ENCODE measurements at regions not wholly inside any gene's neighbourhood (a gene's known extent, or its start where the extent isn't known, plus 50 kb on each side); places are given as distances from the start of the nearest gene placed in this dataset.
"Not testable (repeated sequence)": the region's sequence is repeated elsewhere in the genome, so short reads cannot be mapped to it uniquely, and the experiment has no call there.

- DNase-seq (ENCODE audit: low read depth): no peak
These were observed 261.5 kb downstream of the ADGRL2 start for GRCh38 chr1:82062206-82062605.

DNA sequence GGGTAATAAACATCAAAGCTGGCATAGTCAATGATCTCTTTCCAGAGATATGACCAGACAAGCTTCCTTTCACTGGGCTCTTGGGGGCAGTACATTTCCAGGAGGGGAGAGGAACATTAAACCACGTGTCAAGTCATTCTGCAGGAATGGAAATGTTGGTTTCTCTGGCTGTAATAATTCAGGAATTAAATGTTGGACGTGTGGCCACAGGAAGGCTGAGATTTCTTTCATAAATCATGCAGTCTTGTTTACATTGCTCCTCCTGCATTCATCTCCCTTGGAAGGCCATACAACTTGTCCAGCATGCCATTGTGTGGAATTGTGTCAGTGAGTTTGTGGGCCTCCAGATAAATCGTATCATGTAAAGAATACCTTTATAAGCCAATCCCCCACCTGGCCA is 259.2 kb downstream of the ADGRL2 start:
- no peak for DNase-seq (ENCODE audit: low read depth)

DNA sequence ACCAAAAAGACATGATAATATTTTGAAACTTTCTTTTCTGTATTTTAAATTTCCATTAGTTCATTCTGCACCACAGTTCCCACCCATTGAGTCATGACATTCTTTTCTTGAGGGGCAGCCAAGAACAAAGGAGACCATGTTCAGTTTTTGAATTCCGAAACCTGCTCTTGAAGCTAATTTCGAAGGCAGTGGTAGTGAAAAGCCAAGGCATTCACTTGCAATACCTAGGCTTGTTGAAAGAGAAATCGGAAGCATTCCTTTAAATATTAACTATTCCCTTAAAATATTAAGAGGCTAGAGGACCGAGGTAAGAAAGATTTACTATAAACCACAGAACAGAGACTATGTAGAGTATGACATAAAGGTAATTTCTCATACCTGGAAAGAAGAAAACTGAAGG is 256.3 kb downstream of the ADGRL2 start:
- DNase-seq (ENCODE audit: low read depth): no peak

GRCh38 chr1:82055375-82055774 is 254.6 kb downstream of the ADGRL2 start:
- not testable (repeated sequence) for DNase-seq (ENCODE audit: low read depth)

- no peak for DNase-seq (ENCODE audit: low read depth)
These were observed 251.8 kb downstream of the ADGRL2 start for GRCh38 chr1:82052563-82052962.

DNA sequence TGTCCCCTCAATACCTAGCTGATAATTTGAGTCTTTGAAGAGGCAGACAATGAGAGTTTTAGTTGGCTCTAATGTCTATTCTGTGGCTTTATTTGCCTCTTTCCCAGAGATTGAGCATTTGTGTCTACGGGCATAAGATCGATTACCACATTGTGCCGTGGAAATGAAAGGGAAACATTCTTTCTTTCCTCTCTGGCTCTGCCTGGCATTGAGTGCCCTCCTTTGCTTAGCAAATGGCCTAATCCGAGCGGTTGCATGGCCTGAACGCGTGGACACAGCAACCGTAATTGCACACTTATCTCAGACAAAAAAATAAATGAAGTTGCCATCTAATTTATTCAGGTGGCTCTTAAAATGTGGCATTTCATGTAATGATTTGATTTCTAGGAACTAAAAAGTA is 247.9 kb downstream of the ADGRL2 start:
- no peak for DNase-seq (ENCODE audit: low read depth)

- no peak for DNase-seq (ENCODE audit: low read depth)
These were observed 244.5 kb downstream of the ADGRL2 start for GRCh38 chr1:82045221-82045620.

GRCh38 chr1:82044536-82044935 is 243.8 kb downstream of the ADGRL2 start:
- DNase-seq (ENCODE audit: low read depth): no peak

GRCh38 chr1:82044111-82044510 is 243.4 kb downstream of the ADGRL2 start:
- no peak for DNase-seq (ENCODE audit: low read depth)

DNA sequence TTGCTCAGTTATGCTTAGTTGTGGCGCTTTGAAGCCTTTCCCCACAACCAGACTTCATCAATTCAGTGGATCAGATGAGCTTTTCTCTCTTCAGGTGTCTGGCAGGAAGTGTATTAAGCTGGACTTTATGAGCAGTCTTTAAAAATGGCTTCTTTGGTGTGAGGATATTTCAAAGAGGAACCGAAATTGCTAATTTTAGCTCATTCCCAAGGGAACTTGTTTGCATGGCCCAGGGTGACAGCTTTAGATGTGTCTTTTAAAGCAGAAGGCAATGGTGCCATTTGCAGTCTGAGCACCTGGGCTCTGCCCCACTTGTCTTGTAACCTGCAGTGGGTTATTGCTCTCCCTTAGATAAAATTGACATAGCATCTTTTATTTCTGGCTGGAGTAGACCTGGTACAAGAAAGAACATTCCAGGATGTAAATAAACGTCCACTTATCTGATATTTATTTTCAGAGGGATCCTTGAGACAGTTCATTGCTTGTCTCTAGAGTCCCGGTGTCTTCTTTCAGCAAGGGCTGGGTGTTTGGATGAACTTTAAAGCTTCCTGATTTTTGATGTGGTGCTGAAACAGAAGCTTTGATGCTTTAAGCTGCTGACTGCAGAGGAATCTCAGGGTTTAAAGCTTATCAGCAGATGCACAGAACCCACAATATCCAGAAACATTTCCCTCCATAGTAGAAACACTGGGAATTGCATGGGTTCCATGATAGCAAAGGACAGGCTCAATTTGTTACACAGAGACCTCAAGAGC is 241.7 kb downstream of the ADGRL2 start:
- DNase-seq (ENCODE audit: low read depth): no peak

Measured in T follicular helper cell (primary cell).